ENCODE measurements at regions not wholly inside any gene's neighbourhood (a gene's known extent, or its start where the extent isn't known, plus 50 kb on each side); places are given as distances from the start of the nearest gene placed in this dataset.

- intact Hi-C loops (cut with DNase I) = no loop called here
- TF ChIP-seq CTCF (IDR thresholded peaks at IDR 0.05) = no peak
- Histone ChIP-seq H3K9me3 (no peaks in the 10 kb centered on the region), H3K27ac (no peak overlapping the region), H3K36me3 (no peaks in the 10 kb centered on the region), H3K4me3 (no peak overlapping the region), H3K27me3 (ENCODE audit: low read depth) (no peaks in the 10 kb centered on the region), H3K4me1 (no peaks in the 10 kb centered on the region)
- no peak for DNase-seq
- no peak for ATAC-seq
These were observed 559.9 kb upstream of the ATP2B1 start for GRCh38 chr12:90268574-90268973.

DNA sequence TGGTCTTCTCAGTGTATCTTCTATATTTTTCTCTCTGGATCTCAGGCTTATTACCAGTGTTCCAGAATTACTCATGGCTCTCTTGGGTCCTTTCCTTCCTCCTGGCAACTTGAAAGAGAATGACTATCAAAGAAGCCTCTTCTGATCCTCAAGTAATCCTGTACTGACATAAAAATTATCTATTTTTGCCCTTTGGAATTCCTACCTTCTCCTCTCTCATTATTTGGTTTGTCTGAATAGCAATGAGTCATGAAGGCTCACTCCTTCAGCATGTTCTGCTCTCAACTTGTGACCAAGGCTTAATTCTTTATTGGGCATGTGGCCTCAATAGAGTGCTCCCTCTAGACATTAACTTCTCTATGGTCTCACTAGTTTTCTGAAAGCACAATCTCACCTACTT, 553.6 kb upstream of the ATP2B1 start:
- no peak for TF ChIP-seq CTCF (IDR thresholded peaks at IDR 0.05)
- no peak overlapping the region for H3K4me3 ChIP-seq
- no peaks in the 10 kb centered on the region for H3K36me3 ChIP-seq
- intact Hi-C loops (cut with DNase I) = no loop called here
- no peak overlapping the region for H3K27ac ChIP-seq
- ATAC-seq (no peak), DNase-seq (no peak)
- H3K9me3 ChIP-seq = no peaks in the 10 kb centered on the region
- H3K27me3 ChIP-seq (ENCODE audit: low read depth) = no peaks in the 10 kb centered on the region
- H3K4me1 ChIP-seq = no peaks in the 10 kb centered on the region

GRCh38 chr12:90261283-90261682, 552.6 kb upstream of the ATP2B1 start:
- H3K9me3 ChIP-seq = no peaks in the 10 kb centered on the region
- H3K27ac ChIP-seq = no peak overlapping the region
- H3K36me3 ChIP-seq = no peaks in the 10 kb centered on the region
- TF ChIP-seq CTCF (IDR thresholded peaks at IDR 0.05) = no peak
- H3K4me1 ChIP-seq = no peaks in the 10 kb centered on the region
- DNase-seq = no peak
- H3K4me3 ChIP-seq = no peak overlapping the region
- no peaks in the 10 kb centered on the region for H3K27me3 ChIP-seq (ENCODE audit: low read depth)
- no peak for ATAC-seq
- intact Hi-C loops (cut with DNase I) = no loop called here

DNA sequence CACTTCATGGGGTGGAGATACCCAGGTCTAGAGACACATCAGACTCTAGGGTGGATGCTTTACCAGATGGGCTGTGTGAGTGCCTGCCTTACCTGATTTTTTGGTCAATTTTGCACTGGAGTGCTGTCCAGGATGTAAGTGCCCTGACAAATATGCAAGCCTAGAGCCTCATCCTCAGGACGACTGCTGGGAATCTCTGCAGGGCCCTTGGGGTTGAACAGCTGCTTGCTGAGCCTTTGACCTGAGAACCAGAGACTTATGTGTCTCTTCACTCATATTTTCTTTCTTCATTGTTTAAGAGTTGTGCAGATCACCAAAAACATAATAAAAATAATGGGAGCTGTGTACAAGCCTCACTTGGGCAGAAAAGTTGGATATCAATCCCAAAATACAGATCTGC, 551.5 kb upstream of the ATP2B1 start:
- no peaks in the 10 kb centered on the region for H3K9me3 ChIP-seq
- DNase-seq (no peak), ATAC-seq (no peak)
- no peak for TF ChIP-seq CTCF (IDR thresholded peaks at IDR 0.05)
- no peaks in the 10 kb centered on the region for H3K4me1 ChIP-seq
- intact Hi-C loops (cut with DNase I) = no loop called here
- H3K36me3 ChIP-seq = no peaks in the 10 kb centered on the region
- H3K27me3 ChIP-seq (ENCODE audit: low read depth) = no peaks in the 10 kb centered on the region
- H3K27ac ChIP-seq = no peak overlapping the region
- H3K4me3 ChIP-seq = no peak overlapping the region

DNA sequence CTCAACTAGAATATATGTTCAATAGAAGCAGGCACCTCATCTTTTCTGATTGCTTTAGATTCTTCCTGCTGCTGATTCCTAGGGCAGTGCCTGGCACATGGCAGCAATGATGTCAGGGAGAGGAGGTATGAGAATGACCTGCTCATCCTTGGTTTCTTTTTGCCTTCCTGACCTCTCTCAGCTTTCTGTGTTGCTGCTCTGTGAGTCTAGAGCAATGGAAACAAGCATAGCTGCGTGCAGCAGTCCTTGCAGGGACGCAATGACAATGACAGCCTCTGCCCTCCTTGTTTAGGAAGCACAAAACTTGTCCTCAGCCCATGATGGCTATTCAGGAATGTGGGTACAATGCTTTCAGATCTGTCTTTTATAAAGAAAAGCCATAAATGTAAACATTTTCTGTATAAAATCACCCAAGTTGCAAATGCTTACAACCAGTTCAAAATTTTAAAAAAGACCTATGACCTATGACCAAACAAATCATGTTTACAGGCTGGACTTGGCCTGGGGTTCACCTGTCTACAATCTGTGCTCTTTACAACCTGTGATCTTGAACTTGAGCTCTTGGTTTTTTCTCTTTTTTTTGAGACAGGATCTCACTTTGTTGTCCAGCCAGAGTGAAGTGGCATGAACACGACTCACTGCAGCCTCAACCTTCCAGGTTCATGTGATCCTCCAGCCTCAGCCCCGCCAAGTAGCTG, 549.4 kb upstream of the ATP2B1 start:
- H3K9me3 ChIP-seq = no peaks in the 10 kb centered on the region
- no peak for DNase-seq
- no peaks in the 10 kb centered on the region for H3K36me3 ChIP-seq
- no peak for ATAC-seq
- no peak for TF ChIP-seq CTCF (IDR thresholded peaks at IDR 0.05)
- intact Hi-C loops (cut with DNase I) = no loop called here
- H3K4me3 ChIP-seq = no peak overlapping the region
- no peak overlapping the region for H3K27ac ChIP-seq
- H3K27me3 ChIP-seq (ENCODE audit: low read depth) = no peaks in the 10 kb centered on the region
- H3K4me1 ChIP-seq = peaks cover 12% of the 10 kb centered on the region
